WTC11 (cell line): ENCODE measurements at regions not wholly inside any gene's neighbourhood (a gene's known extent, or its start where the extent isn't known, plus 50 kb on each side); places are given as distances from the start of the nearest gene placed in this dataset.

Experiments
- CTCF ChIP-seq: fragments of 200-600 bp; IDR thresholded peaks from 2 replicates; pipeline ENCODE4 v1.8.0; 2022; ENCODE audit warnings: antibody characterized with exemption
- E2F1 ChIP-seq: sonication (generic); formaldehyde crosslinking; IDR thresholded peaks from 2 replicates; pipeline ENCODE4 v1.8.0; 2022; ENCODE audit warnings: mild to moderate bottlenecking, missing genetic modification reagents
- ELF4 ChIP-seq: sonication (generic); formaldehyde crosslinking; IDR thresholded peaks from 2 replicates; pipeline ENCODE4 v1.8.1; 2022; ENCODE audit warnings: low read depth, mild to moderate bottlenecking, moderate library complexity, missing genetic modification reagents
- ESRRA ChIP-seq: sonication (generic); formaldehyde crosslinking; IDR thresholded peaks from 2 replicates; pipeline ENCODE4 v1.8.1; 2022; ENCODE audit warnings: mild to moderate bottlenecking, missing genetic modification reagents, borderline replicate concordance
- FOXP1 ChIP-seq: sonication (generic); formaldehyde crosslinking; IDR thresholded peaks from 2 replicates; pipeline ENCODE4 v1.8.0; 2022; ENCODE audit warnings: missing genetic modification reagents, mild to moderate bottlenecking, moderate library complexity, borderline replicate concordance
- PRDM15 ChIP-seq: sonication (generic); formaldehyde crosslinking; IDR thresholded peaks from 2 replicates; pipeline ENCODE4 v1.8.0; 2022; ENCODE audit warnings: missing genetic modification reagents
- RELA ChIP-seq: sonication (generic); formaldehyde crosslinking; IDR thresholded peaks from 2 replicates; pipeline ENCODE4 v1.8.1; 2022; ENCODE audit warnings: missing genetic modification reagents, mild to moderate bottlenecking, borderline replicate concordance
- SMAD3 ChIP-seq: sonication (generic); formaldehyde crosslinking; IDR thresholded peaks from 2 replicates; pipeline ENCODE4 v1.8.0; 2022; ENCODE audit warnings: missing genetic modification reagents, mild to moderate bottlenecking, borderline replicate concordance
- TCF7 ChIP-seq: sonication (generic); formaldehyde crosslinking; IDR thresholded peaks from 2 replicates; pipeline ENCODE4 v1.8.0; 2022; ENCODE audit warnings: mild to moderate bottlenecking, low read depth, missing genetic modification reagents, moderate library complexity
- USF2 ChIP-seq: sonication (generic); formaldehyde crosslinking; IDR thresholded peaks from 2 replicates; pipeline ENCODE4 v1.8.1; 2023; ENCODE audit warnings: mild to moderate bottlenecking, missing genetic modification reagents, moderate library complexity
- ZBTB21 ChIP-seq: sonication (generic); formaldehyde crosslinking; IDR thresholded peaks from 2 replicates; pipeline ENCODE4 v1.8.1; 2023; ENCODE audit warnings: mild to moderate bottlenecking, missing genetic modification reagents, borderline replicate concordance
- ZNF121 ChIP-seq: sonication (generic); formaldehyde crosslinking; IDR thresholded peaks from 2 replicates; pipeline ENCODE4 v1.8.0; 2023; ENCODE audit warnings: missing genetic modification reagents

GRCh38 chr14:43043850-43044249 lies 1437.2 kb downstream of the LRFN5 start:
- no peak for TF ChIP-seq PRDM15 (CRISPR knock-in tag)
- no peak for TF ChIP-seq SMAD3
- no peak for TF ChIP-seq CTCF
- TF ChIP-seq FOXP1 (CRISPR knock-in tag) = no peak
- TF ChIP-seq ELF4 (CRISPR knock-in tag) = no peak
- TF ChIP-seq USF2 = no peak
- TF ChIP-seq ZNF121 = no peak
- no peak for TF ChIP-seq TCF7
- no peak for TF ChIP-seq ESRRA (CRISPR knock-in tag)
- TF ChIP-seq ZBTB21 (CRISPR knock-in tag) = no peak
- no peak for TF ChIP-seq E2F1 (CRISPR knock-in tag)
- no peak for TF ChIP-seq RELA
